NCI-H226 (cell line): ENCODE measurements at regions not wholly inside any gene's neighbourhood (a gene's known extent, or its start where the extent isn't known, plus 50 kb on each side); places are given as distances from the start of the nearest gene placed in this dataset.
A peak's percentile ranks its signal among the peaks of the same experiment; 100 is the strongest.
"Not testable (repeated sequence)": the region's sequence is repeated elsewhere in the genome, so short reads cannot be mapped to it uniquely, and the experiment has no call there.

Experiments used
- DNase-seq: peaks from one replicate; pipeline ENCODE4 v3.0.0-alpha.2; 2015

DNA sequence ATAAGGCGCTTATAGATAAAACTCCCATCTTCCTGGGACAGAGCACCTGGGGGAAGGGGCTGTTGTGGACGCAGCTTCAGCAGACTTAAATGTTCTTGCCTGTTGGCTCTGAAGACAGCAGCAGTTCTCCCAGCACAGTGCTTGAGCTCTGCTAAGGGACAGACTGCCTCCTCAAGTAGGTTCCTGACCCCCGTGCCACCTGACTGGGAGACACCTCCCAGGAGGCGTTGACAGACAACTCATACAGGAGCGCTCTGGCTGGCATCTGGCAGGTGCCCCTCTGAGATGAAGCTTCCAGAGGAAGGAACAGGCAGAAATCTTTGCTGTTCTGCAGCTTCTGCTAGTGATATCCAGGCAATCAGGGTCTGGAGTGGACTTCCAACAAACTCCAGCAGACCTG is 383.1 kb upstream of the EMCN start:
- DNase-seq = not testable (repeated sequence)

DNA sequence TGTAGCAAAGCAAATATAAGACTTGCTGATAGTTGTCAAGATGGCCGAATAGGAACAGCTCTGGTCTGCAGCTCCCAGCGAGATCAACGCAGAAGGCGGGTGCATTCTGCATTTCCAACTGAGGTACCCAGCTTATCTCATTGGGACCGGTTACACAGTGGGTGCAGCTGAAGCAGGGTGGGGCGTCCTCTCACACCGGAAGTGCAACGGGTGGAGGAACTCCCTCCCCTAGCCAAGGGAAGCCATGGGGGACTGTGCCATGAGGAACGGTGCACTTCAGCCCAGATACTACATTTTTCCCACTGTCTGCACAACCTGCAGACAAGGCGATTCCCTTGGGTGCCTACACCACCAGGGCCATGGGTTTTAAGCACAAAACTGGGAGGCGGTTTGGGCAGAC is 382.3 kb upstream of the EMCN start:
- DNase-seq = no peak

DNA sequence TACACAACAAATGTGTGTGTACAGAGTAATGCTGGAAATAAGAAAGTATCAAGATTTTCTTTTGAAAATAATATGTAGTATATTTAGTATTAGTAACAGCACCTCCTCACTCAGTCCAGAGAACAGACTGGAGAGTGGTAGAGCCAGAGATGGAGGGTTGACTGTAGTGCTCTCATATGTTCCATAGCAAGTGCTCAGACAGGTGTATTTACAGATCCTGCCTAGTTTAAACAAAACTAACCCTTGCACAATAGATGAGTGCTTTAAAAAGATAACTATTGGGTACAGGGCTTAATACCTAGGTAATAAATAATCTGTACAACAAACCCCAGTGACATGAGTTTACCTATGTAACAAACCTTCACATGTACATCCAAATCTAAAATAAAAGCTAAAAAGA is 381.0 kb upstream of the EMCN start:
- DNase-seq = no peak

DNA sequence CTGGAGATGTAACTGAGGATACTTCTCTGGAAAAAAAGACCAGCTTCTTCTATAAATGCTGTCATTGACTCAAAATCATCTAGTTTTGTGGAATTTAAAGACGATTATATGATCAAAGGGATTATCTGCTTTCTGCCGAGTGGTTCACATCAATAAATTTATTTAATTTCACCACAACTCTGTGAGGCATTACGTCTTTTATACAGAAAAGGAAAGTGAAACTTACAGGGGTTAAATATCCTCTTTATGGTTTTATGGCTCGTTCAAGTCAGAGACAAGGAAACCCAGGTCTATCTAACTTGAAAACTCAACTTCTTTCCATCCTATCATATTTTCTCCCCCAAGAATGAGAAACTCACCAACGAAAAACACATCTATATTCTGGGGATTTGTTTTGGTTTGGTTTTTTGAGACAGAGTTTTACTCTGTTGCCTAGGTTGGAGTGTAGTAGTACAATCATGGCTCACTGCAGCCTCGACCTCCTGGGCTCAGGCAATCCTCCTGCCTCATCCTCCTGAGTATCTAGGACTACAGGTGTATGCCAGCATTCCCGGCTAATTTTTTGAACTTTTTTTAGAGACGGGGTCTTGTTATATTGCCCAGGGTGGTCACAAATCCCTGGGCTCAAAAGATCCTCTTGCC is 377.9 kb upstream of the EMCN start:
- DNase-seq = no peak

DNA sequence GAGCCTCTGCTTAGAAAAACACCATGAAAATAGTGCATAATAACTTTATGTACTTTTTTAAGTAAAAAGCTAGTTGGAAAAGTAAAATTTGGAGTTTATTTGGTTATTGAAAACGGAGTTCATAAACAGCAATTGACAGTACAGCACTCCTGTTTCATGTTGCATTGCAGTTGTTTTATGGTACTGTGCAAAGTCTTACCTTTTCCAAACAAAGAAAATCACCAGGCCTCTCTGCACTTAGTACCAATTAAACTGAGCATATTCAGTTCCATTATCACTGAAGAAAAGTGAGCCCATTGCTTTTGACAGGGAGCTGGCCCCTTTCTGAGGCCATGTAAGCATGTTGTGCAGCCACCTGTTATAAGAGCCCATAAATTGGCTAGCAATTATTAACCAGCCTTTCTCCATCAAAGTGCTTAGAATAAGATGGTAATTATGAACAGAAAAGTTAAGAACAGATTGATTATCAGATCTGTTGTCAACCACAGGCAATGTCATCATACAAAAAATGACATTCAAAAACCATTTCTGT is 376.6 kb upstream of the EMCN start:
- DNase-seq = no peak

DNA sequence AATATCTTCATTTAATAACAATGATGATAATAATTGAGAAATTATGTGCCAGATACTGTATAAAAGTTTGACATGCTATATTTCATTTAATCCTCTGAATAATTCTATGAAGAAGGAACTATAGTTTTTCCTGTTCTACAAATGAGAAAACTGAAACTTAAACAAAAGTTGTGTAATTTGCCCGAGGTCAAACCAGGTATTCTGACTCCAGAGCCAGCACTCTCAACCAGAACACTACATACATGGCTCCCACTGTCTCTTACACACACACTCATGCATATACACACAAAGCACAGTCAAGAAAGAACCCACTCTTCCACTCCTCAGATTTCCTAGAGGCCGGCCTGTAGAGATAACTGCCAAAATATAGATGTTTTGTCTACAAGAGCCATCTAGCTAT is 374.0 kb upstream of the EMCN start:
- no peak for DNase-seq

DNA sequence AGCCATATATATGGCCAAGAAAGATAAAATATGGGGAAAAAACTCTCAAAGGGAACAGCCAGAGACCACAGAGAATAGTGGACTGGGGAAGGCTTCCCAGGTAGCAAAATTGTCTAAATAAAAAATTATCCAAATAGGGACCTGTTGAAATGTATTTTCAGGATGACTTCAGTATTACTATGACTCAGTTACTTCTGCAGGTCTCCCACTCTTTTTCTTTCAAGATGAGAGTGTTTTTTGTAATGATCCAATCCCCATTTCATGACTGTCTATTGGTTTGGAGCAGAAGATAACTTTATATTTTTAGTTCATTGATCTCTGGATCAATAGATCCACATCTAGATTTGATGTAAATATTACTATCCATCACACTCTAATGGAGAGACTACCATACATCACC is 372.1 kb upstream of the EMCN start:
- no peak for DNase-seq

DNA sequence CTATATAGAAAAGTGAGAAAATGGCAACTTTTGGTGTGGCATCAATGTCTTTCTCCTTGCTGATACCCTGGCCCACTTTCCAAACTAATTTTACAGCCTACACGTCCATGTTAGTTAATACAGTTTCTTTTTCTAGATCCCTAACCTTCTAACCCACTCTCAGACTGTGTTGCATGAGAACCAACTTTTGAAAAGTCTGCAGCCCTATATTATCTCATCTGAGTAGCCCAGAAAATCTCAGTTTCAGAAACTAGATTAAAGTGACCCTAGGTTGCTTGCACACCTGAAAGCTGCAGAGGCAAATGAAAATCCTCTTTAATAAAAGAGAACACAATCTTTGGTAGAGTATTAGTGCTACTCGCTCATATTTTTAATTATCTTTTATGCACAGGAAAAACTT is 371.6 kb upstream of the EMCN start:
- DNase-seq = no peak

DNA sequence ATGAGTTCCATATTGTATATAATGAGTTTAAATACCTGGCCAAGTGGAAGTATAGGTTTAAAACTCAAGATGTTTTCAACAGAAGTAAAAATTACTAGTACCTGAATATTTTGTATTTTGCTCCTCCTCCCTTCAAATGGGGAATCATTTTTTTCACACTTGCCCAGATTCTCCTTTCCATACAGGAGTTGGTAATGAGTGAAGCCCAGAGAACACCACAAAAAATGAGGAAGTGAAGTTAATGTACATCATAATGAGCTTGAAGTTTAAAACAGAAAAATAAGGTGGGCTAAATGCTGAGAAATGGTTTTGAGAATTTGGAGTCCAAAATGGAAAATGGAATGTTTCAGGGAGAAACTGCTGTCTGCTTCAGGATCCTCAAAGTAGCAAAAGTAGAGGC is 364.8 kb upstream of the EMCN start:
- DNase-seq = no peak

DNA sequence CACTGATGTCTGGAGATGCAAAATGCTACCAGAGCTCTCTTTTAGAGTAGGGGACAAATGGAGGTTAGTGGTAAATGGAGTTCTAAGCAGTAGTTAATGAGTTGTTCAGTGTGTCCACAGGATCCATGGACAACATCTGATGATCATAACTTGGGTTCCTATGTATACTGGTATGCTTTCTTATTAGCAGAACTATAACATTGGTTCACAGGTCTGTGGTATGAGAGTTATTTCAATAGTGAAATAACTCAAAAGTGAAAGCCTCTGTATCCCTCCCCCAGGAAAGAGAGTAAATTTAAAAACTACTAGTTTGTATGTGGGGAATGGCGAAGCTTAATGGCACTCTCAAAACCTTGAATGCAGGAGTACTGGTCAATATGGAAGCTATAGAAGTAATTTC is 363.5 kb upstream of the EMCN start:
- no peak for DNase-seq

DNA sequence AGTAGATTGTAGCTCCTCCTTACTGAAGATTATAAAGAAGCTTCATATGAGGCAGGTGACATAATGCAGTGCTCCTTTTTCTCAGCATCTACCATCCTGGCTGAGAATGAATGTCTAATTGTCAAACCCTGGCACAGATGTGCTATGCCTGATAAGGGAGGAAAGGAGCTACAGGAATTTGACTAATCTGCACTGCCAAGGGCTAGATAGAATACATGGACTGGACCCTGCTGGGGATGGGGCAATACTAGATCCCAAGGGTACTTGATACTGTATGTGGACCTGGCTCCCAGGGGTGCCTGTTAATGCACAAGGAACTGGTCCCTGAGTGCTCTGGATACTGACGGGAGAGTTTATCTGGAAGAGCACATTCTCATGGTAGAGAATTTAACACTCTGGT is 362.2 kb upstream of the EMCN start:
- peak; percentile 51 for DNase-seq

DNA sequence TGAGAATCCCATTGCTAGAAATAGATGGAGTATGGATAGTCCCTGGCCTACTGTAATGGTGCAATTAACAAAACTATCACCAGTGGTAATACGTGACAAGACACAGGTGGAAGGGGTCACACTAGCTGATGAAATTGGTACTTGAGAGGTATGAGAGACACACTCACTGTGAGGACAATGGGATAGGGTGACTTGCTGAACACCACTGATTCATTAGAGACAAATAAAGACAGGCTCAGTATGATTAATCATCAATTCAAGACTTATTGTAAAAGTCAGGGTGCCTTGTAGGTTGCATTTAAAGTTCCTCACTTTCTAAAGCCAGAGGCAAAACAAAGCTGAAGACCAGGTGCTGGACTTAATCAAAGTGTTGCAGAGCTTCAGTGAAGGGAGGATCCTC is 361.6 kb upstream of the EMCN start:
- no peak for DNase-seq

DNA sequence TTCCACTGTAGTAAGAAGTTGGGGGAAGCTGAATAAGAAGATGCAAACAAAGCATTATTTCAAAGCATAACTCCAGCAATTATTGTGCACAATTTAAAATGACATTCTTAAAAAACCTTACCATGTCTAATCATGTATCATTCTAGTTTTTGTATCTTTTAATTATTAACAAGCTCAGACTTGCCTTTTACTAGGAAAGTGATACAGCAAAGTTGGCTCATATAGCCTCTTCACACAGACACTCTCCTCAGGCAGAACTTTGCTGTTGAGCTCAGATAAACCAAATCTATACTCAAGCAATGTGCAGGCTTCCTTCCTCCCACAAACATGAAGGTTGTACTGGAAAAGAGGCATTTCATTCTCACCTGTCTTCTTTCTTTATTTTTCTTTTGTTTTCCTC is 358.7 kb upstream of the EMCN start:
- no peak for DNase-seq

DNA sequence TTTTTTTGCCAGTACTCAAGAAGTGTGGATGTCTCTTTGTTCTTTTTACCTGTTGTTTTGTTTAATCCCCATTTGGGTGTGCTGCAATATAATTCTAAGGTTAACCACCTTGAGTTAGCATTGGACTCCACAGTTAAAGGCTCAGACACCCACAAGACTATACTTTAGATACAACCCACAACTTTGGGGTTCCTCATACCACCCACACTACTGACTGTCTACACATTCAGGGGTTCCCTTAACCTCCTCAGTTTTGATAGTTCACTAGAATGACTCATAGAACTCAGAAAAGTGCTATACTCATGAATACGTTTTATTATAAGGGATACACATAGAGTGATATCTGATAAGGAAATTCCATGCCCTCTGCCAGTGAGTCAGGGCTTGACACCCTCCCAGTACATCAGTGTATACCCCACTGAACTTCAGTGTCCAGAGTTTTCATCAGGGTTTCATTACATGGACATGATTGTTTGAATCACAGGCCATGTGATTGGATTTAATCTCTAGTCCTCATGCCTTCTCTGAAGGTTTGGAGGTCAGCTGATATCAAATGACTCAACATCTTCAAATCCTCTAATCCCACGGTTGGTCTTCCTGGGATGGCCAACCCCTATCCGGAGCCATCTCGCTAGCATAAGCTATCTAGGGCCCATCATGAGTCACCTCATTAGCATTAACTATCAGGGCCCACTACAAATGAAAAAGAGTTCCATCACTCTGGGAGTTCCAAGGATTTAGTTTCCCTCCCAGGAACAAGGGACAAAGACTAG is 357.7 kb upstream of the EMCN start:
- peak; percentile 48 for DNase-seq

DNA sequence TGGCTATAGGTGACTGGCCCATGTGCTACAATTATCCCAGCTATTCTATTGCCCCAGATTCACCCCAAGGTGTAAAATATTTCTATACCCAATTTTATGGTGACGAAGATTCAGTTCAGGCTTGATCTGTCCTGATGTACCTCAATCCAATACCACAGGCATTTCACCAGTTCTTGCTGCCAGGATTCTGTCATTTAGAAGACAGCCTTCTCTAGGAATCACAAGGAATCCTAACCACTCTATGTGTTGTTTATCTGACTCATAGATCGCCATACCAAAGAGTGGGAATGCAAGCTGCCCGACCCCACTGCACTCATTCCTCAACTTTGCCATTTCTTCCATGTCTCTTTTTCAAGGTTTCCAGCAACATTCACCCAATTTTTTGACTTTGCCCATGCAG is 355.0 kb upstream of the EMCN start:
- DNase-seq = peak; percentile 65

DNA sequence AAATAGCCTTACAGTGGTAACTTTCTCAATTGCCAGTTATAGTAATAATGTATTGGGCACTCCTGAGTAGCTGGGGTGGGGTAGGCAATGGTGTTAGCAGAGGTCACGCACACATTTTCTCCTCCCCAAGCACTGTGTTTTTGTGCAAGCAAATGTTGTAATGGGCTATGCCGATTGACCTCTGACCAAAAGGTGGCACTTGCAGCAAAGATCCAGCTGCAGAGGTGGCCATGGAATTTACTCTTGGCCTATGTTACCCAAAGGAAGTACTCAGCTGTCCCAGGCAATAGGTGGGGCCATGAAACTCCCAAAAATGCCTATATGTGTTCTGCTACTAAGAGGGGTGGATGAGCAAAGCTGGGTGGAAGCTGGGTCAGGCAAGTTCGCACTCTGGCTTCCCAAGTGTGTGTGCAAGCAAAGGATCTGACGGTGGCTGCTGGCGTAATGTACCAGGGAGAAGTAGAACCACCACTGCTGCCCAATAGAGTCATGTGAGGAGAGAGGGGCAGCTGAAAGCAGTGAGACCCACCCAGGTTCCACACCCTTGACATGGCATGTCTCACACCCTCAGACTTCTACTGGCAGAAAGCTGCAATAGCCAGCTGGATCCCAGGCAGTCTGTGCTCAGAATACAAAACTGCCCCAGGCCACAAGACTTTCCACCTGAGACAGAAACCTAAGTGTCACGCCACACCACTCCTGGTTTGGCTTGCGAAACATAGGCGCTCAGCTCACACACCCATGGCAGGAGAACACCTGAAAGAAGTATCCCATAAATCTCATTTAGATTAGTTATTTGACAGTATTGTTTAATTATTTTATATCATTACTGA is 353.3 kb upstream of the EMCN start:
- DNase-seq = no peak

DNA sequence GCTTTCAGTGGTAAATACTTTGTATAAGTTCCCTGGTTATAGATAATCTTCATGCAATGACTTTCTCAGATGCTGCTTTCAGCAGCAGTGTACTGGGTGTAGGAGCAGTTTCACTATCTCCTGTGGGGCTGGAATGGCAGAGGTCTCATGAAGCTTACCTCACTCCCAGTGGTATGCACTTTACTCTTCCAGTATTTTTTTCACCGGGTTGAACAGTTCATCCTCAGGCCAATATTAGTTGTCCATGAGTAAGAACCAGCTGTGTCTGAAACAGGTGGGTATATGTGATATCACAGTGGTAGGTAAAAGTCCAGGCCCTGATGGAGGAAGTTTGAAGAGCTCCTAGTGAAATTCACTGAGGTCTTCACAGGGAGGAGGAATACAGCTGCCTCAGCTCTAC is 351.5 kb upstream of the EMCN start:
- DNase-seq = peak; percentile 56

DNA sequence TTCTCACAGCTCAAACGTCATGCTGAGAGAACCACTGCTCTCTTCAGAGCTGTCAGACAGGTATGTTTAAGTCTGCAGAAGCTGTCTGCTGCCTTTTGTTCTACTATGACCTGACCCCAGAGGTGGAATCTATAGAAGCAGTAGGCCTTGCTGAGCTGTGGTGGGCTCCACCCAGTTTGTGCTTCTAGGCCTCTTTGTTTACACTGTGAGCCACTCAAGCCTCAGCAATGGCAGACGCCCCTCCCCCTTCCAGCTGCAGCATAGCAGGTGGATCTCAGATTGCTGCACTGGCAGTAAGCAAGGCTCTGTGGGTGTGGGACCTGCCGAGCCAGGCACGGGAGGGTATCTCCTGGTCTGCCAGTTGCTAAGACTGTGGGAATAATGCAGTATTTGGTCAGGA is 350.5 kb upstream of the EMCN start:
- DNase-seq = not testable (repeated sequence)

DNA sequence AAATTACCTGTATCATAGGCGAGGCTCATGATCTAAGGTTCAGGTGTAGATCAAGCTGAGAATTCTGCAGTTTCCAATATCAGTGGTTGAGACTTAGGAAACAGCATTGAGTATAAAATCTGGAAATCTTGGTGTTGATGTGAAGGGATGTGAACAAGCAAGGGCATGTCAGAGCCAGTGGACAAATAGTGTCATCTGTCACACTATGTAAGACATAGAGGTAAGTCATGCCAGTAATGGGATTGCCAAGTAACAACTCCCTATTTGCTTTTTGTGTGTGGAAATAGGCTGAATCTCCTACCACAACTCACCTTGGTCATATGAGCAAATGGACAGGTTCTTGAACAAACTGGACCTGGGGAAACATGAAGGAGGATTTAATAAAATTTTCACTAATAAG is 334.5 kb upstream of the EMCN start:
- no peak for DNase-seq

DNA sequence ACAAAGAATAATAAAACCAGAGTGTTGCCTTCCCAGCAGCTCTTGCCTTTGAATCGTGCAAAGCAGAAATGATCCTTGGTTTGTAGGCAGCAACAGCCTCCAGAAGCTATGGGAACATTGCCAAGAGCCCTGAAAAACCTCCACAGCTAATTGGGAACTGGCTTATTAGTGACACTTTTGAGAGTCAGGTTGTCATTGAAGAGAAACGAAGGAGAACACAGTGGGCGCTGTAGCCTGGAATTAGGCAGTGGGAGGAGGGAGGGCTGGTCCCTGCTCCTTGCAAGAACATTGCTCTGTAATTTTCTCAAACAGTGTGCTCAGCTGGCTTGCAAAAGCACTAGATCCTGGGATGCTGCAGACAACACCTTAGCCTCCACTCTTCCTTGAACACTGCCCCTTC is 331.5 kb upstream of the EMCN start:
- DNase-seq = no peak

DNA sequence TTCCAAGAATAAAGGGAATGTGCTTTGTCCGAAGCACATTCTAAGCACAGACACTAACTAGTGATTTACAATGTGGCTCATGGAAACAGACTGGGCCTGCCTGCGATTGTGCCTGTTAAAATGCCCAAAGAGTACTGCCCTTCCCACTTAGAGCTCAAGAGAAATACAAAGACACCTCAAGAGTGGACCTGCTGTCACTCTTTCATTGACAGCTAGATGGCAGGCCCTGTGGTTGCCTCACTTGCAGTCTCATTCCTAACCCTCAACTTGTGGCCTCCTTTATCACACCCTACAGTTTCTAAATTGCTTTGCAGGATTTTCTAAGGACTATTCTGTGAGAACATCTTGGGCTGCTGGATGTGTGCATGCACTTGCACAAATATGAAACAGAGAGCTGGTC is 331.0 kb upstream of the EMCN start:
- DNase-seq = no peak

DNA sequence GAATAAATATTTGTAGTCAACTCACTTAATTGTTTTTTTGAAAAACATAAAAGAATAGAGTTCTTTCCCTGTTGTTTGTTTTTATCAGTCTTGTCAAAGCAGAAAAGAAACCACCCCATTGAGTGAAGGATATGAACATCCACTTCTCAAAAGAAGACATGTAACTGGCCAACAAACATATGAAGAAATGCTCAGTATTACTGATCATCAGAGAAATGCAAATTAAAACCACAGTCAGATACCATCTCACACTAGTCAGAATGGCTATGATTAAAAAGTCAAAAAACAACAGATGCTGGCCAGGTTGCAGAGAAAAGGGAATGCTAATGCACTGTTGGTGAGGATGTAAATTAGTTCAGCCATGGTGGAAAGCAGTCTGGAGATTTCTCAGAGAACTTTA is 326.1 kb upstream of the EMCN start:
- DNase-seq = no peak

DNA sequence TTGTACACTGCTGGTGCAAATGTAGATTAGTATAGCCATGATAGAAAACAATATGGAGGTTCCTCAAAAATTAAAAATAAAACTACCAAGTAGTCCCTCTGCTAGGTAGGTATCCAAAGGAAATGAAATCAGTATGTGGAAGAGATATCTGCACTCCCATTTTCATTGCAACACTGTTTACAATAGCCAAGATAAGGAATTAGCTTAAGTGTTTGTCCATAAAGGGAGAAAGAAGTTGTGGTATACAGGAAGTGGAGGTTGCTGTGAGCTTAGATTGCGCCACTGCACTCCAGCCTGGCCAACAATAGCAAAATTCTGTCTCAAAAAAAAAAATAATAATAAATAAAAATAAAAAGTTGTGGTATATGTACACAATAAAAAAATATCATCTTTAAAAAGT is 325.0 kb upstream of the EMCN start:
- DNase-seq = peak; percentile 85

DNA sequence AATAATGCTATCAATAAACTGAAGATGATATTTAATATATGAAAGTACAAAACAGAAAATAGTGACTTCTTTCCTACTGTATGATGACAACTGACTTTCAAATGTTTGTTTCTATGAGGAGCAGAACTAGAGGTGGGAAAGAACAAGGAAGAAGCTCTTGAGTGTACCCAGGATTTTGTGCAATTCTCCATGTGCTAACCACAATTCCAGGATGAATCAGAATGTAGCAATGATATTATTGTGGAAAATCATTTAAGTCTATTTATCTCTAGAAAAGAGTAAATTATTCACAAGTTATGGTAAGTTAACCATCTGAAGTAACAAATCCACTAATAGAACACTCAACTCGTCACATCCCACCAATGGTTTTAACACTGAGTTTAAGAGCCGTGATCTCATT is 324.1 kb upstream of the EMCN start:
- peak; percentile 34 for DNase-seq
